Left hindlimb (tissue), 1 donor: ENCODE measurements at regions not wholly inside any gene's neighbourhood (a gene's known extent, or its start where the extent isn't known, plus 50 kb on each side); places are given as distances from the start of the nearest gene placed in this dataset.
"Not testable (repeated sequence)": the region's sequence is repeated elsewhere in the genome, so short reads cannot be mapped to it uniquely, and the experiment has no call there.

Experiments
- DNase-seq: peaks from one replicate; pipeline ENCODE4 v3.0.0-alpha.2; 2018

GRCh38 chr7:130948822-130949221, 214.8 kb upstream of the KLF14 start:
- DNase-seq, result no peak

DNA sequence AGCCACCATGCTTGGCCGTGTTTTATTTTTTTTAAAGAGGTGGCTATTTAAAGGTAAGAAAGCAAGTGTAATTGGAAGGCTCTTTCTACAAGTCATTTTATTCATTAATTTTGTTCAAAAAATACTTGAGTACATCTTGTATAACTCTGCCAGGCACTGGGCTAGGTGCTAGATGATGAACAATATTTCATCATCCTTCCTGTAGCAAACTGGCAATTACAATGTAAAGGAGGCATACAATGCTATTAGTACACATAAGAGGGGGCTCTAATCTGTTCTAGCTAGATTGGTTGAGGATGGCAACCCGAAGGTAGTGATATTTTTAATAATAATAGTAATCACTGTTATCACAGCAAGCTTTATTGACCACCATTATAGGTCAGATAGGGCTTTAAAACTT, 215.5 kb upstream of the KLF14 start:
- no peak for DNase-seq

DNA sequence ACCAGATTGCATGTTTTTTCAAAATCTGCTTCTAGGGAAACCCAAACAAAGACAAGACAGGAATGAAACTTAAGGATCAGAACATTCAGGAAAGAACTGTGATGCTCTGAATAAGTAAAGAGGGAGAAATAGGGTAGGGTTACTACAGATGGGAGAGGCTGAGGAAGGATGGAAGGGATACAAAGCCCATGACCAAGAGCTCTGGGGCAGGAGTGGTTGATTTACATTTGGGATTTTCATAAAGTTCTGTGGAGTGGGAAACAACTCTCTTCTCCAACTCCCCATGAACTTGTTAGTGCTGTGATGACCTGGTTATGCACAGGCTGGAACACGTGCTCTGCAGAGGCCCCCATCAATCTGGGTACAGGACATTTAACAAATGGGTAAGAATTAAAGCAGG, 216.0 kb upstream of the KLF14 start:
- DNase-seq, result no peak

GRCh38 chr7:130950741-130951140, 216.7 kb upstream of the KLF14 start:
- no peak for DNase-seq

DNA sequence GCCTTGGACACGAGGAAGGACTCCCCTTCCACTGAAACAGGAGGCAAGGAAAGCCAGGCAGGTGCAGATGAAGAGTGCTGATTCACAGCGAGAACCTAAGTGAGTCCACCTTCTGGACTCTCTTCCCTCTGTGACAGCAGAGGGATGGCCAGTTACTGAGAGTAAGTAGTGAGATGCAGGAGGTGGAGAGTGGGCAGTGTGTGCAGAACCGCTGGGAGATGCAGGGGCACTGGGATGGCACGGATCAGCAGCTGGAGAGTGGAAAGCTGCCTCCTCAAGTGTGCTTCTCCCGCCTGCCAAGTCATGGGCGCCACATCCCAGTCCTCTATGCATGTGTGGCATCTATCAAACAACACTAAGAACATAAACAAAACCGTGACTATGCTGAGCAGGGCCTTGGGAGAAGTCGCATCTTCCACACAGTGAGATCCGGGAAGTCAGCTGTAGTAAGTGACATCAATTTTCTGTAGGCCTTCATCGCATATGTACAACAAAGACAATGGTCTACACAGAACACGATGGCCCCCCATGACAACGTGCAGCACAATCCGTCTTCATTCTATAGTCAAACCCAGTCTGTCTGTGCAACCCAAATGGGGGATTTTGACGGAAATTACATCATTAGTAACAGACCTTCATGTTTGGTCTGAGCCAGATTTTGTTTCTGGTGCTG, 217.4 kb upstream of the KLF14 start:
- DNase-seq, result no peak

- DNase-seq, result no peak
These were observed 218.2 kb upstream of the KLF14 start for GRCh38 chr7:130951976-130952876.

DNA sequence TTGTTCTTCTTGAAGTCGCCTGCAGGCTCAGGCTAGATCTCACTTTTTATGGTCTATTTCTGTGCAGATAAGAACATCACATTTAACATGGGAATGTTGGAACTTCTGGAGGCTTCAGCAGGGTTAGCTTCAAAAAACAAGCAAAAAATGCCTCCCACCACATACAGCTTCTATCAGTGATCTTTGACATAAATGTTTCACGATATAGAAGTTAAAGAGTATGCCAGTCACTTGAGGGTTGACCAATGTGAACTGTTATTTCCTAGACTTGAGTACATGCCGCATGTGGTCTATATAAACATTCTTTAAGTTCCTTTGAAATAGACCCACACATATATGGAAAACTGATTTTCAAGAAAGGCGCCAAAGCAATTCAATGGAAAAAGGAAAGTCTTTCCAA, 219.2 kb upstream of the KLF14 start:
- no peak for DNase-seq

DNA sequence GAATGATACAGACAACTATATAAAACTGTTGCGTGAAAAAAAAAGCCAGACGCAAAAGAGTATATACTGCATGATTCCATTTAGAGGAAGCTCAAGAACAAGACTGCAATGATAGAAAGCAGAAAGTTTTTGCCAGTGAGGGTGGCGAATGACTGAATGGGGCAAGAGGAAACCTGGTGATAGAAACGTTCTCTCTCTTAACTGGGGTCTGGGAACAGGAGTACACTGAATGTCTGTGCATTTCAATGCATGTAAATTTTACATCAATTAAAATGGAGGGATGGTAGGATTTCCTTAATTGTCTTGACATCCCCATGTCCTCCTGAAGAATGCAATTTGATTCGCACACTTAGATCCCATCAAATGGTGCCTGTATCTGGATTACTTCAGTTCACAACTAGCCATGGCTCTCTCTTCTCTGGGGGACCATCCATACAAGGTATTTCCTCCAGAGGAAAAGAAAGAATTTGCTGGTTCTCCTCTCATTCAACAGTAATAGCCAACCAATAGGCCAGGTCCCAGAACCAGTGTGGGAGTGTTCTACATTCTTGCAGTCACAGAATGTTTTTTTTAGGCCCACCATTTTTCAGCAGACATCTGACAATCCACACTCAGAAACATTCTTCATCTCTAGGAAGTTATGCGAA, 221.0 kb upstream of the KLF14 start:
- no peak for DNase-seq

DNA sequence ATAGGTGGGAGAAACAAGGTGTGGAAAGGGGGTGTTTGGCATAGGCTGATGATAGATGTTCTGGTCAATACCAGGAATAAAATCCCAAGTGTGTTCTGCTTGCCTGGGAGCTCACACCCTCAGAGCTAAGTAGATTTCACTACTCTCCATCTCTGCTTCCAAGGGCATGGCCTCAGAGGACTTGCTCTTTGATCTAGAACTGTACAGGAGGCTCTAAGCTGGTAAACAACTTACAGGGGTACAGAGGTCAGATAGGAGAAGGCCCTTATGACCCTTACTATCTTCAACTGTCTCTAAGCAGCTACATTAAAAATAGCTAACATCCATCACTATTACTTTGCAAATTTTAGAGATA, 221.5 kb upstream of the KLF14 start:
- DNase-seq, result no peak

DNA sequence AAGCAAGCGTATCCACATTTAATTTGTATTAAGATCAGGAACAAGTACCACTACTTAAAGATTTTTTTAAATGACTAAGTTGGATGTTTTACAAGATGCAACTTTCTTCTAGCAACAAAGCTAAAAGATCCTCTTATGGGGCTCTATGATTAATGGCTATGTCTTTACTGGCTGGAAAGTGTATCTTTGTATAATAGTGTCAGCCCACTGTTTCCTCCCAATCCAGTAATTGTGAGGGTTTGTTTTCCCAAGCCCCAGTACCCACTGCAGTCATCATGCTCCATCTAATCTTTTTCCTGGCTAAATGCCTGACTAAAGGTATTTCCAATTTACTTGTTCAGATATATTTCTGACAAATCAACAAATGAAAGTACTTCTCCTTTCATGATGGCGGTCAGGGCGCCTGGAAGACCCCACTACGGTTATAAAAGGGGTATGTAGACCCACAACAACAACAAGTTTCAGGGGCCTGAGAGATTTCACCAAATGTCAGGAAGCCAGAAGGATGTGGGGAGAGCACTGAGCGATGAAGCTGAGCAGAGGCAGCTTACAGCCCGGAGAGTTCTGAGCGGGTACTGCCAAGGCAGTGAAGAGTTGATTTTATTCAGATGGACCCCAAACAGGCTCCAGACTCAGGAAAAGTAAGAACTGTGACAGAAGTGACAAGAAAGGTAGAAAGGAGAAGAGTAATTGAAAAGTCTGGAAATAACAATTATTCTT, 222.6 kb upstream of the KLF14 start:
- no peak for DNase-seq

DNA sequence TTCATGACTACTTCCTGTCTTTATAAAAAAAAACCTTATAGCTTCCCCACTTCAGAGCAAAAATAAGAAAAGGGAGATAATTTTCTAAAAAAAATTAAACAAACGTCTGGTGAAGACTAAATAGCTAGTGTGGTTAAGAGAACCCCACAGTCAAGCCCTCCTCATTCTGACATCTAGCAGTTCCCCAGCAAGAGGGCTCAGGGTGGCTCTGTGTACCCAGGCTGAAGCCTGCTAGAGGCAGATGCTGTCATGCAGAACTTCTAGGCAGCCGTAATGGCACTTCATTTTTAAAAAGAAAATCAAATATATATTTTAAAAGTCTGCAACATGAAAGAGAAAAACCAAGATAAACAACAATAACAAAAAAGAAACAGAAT, 223.1 kb upstream of the KLF14 start:
- DNase-seq, result no peak

DNA sequence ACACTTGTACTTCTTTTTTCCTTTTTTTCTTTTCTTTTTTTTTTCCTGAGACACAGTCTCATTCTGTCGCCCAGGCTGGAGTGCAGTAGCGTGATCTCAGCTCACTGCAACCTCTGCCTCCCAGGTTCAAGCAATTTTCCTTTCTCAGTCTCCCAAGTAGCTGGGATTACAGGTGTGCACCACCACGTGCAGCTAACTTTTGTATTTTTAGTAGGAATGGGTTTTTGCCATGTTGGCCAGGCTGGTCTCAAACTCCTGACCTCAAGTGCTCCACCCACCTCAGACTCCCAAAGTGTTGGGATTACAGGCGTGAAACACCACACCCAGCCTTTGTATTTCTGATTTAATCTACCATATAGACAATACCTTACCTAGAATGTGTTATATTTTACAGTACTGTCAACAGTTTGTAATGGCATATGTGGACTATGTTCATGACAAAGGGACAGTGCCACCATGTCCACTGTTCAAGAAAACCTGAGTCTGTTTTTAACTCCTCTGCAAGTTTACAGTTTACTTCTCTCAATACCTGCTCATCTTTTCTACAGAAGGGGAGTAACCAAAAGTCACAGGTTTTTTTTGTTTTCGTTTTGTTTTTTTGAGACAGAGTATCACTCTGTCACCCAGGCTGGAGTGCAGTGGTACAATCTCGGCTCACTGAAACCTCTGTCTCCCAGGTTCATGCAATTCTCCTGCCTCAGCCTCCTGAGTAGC, 223.9 kb upstream of the KLF14 start:
- not testable (repeated sequence) for DNase-seq

DNA sequence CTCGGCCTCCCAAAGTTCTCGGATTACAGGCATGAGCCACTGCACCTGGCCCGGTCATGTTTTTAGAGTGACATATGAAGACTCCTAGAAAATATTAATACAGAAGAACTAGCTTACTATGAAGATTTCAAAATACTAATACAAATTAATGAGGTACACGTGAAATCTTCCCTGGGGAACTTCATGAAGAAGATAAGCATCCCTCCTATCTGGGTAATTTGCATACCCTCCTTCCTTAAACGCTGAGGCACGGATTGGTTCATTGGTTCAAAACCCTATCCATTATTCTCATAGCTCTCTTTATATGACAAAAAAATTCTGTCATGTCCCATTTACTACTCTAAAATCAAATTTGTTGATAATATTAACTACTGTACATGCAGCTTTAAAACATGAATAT, 224.8 kb upstream of the KLF14 start:
- DNase-seq, result no peak

DNA sequence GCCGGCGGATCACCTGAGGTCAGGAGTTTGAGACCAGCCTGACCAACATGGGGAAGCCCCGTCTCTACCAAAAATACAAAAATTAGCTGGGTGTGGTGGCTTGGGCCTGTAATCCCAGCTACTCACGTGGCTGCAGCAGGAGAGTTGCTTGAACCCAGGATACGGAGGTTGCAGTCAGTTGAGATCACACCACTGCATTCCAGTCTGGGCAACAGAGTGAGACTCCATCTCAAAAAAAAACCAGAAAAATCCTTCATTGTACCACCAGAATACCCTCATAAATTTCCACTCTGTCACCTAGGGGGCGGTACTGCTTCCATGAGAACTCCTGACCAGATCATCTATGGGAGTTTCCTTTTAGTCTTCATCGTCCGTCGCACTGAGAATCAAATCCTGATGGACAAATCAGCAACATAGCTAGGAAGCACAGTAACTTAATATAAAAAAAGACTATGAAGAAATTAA, 225.8 kb upstream of the KLF14 start:
- no peak for DNase-seq

DNA sequence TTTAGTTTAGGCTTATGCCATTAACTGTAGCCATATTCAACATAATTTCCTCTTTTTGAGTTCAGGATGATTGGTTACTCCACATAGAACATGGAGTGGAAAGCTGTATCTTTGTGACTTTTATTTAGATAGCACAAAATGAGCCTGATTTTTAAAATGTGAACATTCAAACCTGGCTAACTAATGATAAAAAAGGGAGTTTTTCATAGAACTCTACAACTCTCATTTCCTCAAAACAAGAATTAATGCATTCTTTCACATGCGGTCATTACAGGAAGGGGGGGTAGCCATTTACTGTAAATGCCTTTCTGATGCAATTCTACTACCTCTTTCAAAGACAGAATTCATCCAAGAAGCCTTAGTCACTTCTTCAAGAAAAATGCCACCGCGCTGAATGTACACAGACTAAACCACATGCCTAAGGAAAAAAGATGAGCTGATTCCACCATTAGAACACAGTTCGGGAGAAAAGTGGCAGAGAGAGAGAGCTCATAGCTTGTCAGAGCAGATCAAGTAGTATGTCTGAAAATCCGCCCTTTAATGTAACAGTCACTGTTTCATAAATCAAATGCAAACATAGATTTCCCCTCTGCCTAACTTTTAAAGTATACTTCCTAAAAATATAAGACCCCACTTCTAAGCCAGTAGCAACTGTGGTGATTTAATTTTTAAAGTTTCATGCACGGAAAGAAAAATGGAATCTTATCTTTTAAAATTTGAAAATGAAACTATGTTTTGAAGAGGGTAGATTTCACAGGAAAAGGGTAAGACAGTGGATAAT, 226.4 kb upstream of the KLF14 start:
- no peak for DNase-seq

DNA sequence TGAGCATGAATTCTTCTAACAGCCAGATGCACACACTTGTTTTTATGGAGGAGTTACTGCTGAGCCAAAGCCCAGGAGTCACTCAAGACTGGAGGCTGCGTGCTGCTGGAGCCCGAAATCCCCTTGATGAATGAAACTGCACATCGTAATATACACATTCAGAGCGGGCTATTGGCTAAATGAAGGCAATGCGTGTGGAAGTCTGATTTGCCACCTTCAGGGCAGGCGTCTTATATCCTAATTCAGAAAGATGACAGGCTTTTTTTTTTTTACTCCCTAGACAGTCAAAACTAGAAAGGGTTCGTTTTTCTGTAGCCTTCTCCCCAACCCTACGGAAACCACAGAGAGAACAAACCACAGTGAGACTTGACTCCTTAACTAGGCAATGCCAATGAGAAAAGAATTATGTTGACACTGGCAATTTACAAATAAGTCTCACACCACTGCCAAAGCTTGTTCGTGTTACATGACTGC, 227.2 kb upstream of the KLF14 start:
- DNase-seq, result no peak

DNA sequence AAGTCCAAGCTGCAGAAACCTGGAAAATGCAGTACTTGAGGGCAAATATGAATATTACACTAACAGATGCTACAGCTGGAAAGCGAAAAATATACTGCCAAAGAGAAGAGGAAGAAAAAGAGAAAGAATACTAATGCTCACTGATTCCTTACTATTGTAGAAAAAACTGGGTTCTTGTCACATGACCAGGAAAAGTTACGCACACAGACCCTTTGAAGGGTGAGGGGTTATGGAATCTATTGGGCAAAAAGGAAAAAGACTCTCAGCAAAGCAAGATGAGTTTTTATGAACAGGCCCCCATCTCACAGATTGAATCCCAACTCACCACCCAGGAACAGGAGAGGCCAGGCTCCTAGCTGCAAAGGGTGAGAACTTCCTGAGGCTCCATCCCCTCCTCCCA, 228.1 kb upstream of the KLF14 start:
- no peak for DNase-seq

GRCh38 chr7:130963339-130963738, 229.3 kb upstream of the KLF14 start:
- no peak for DNase-seq

DNA sequence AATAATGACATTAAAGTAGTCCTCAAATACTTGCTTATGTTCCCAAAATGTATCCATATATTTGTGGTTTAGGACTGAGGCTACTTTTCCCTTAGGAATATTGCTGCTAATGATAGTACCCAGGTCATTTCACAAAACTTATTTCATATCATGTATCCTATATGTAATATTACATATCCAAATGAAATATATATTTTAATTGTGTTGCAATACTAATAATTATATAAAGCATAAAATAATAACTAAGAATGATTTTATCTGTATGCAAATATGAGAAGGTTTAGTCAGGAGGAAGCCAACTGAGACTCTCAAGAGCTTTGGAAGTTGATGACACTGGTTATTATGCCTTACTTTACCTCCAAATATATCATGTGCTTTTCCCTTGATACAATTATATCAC, 231.5 kb upstream of the KLF14 start:
- no peak for DNase-seq

- no peak for DNase-seq
These were observed 232.4 kb upstream of the KLF14 start for GRCh38 chr7:130966246-130967009.

DNA sequence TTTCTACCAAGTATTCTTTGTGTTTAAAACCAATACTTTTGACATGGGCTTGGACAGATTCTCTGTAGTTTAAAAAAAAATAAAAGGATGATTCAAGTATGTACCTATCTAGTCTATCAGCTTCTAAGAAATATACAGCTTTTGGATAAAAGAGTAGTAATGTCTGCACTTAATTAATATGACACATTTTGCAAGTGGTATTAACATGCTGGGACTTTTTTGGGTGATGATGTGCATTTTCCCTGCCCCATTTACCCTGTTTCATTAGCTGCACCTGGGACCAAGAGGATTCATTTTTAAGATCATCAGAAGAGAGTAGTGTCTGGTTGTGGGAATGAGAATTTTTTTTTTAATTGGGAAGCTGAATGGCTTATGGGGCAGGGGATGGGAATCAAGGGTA, 236.2 kb upstream of the KLF14 start:
- DNase-seq, result no peak
